HG03196 (cell line): ENCODE measurements at regions not wholly inside any gene's neighbourhood (a gene's known extent, or its start where the extent isn't known, plus 50 kb on each side); places are given as distances from the start of the nearest gene placed in this dataset.

ENCODE experiments used
- ATAC-seq: cut with Tn5 transposase; IDR thresholded peaks from one replicate; pipeline ENCODE4 v1.9.1; 2021; ENCODE audit not compliant: unreplicated experiment

GRCh38 chr16:76899767-76900166, 291.2 kb upstream of the MON1B start:
- no peak for ATAC-seq

GRCh38 chr16:76900285-76901263, 290.4 kb upstream of the MON1B start:
- no peak for ATAC-seq

GRCh38 chr16:76906552-76906951, 284.4 kb upstream of the MON1B start:
- no peak for ATAC-seq

GRCh38 chr16:76910931-76911330, 280.1 kb upstream of the MON1B start:
- ATAC-seq, result no peak

GRCh38 chr16:76913046-76913445, 277.9 kb upstream of the MON1B start:
- ATAC-seq, result no peak

GRCh38 chr16:76926042-76926441, 264.9 kb upstream of the MON1B start:
- no peak for ATAC-seq

- no peak for ATAC-seq
Observed at GRCh38 chr16:76926595-76926994, 264.4 kb upstream of the MON1B start.

GRCh38 chr16:76931186-76931585, 259.8 kb upstream of the MON1B start:
- no peak for ATAC-seq

- ATAC-seq, result no peak
Observed at GRCh38 chr16:76932541-76933211, 258.3 kb upstream of the MON1B start.

GRCh38 chr16:76940251-76940650, 250.7 kb upstream of the MON1B start:
- ATAC-seq, result no peak

GRCh38 chr16:76941113-76941512, 249.9 kb upstream of the MON1B start:
- ATAC-seq, result no peak

- no peak for ATAC-seq
Observed at GRCh38 chr16:76942089-76942488, 248.9 kb upstream of the MON1B start.

- no peak for ATAC-seq
Observed at GRCh38 chr16:76943921-76944320, 247.1 kb upstream of the MON1B start.

GRCh38 chr16:76946879-76947278, 244.1 kb upstream of the MON1B start:
- ATAC-seq, result no peak

- ATAC-seq, result no peak
Observed at GRCh38 chr16:76947749-76948148, 243.2 kb upstream of the MON1B start.

- ATAC-seq, result no peak
Observed at GRCh38 chr16:76955629-76956028, 235.4 kb upstream of the MON1B start.

GRCh38 chr16:76956394-76956793, 234.6 kb upstream of the MON1B start:
- ATAC-seq, result no peak

- ATAC-seq, result no peak
Observed at GRCh38 chr16:76956841-76957240, 234.1 kb upstream of the MON1B start.

- ATAC-seq, result no peak
Observed at GRCh38 chr16:76959166-76959565, 231.8 kb upstream of the MON1B start.

- no peak for ATAC-seq
Observed at GRCh38 chr16:76963614-76964315, 227.2 kb upstream of the MON1B start.

- ATAC-seq, result no peak
Observed at GRCh38 chr16:76964464-76965154, 226.4 kb upstream of the MON1B start.
